Endodermal cell (in vitro differentiated cells): ENCODE measurements at regions not wholly inside any gene's neighbourhood (a gene's known extent, or its start where the extent isn't known, plus 50 kb on each side); places are given as distances from the start of the nearest gene placed in this dataset.

Experiments
- DNase-seq: peaks from one replicate; pipeline ENCODE4 v3.0.0-alpha.2; 2017
- H3K27ac ChIP-seq: 2 replicates; pipeline ENCODE4 v1.5.1; 2013; ENCODE audit warnings: mild to moderate bottlenecking, low read depth, low read length, moderate library complexity
- H3K27me3 ChIP-seq: 2 replicates; pipeline ENCODE4 v1.6.1; 2013; ENCODE audit warnings: mild to moderate bottlenecking, low read length, moderate library complexity; ENCODE audit not compliant: insufficient read depth, control insufficient read depth, poor library complexity, severe bottlenecking
- H3K36me3 ChIP-seq: 2 replicates; pipeline ENCODE4 v1.7.0; 2013; ENCODE audit warnings: mild to moderate bottlenecking, low read length, moderate library complexity; ENCODE audit not compliant: control insufficient read depth, insufficient read depth
- H3K4me1 ChIP-seq: one replicate; pipeline ENCODE4 v1.7.0; 2013; ENCODE audit warnings: low read length; ENCODE audit not compliant: control insufficient read depth, insufficient read depth
- H3K4me3 ChIP-seq: 2 replicates; pipeline ENCODE4 v1.5.1; 2013; ENCODE audit warnings: mild to moderate bottlenecking, low read length, moderate library complexity
- H3K9ac ChIP-seq: 2 replicates; pipeline ENCODE4 v1.6.1; 2013; ENCODE audit warnings: mild to moderate bottlenecking, low read length, moderate library complexity; ENCODE audit not compliant: poor library complexity, severe bottlenecking; ENCODE audit errors: extremely low read depth
- H3K9me3 ChIP-seq: 2 replicates; pipeline ENCODE4 v1.6.1; 2013; ENCODE audit warnings: mild to moderate bottlenecking, low read length, moderate library complexity; ENCODE audit not compliant: control insufficient read depth
- H3K27ac Mint-ChIP-seq: 2 replicates; pipeline ENCODE4 v1.8.0; 2020; ENCODE audit warnings: mixed read lengths
- H3K27me3 Mint-ChIP-seq: 2 replicates; pipeline ENCODE4 v1.8.0; 2021; ENCODE audit warnings: mild to moderate bottlenecking, mixed read lengths; ENCODE audit not compliant: insufficient read depth
- H3K36me3 Mint-ChIP-seq: 2 replicates; pipeline ENCODE4 v1.8.0; 2020; ENCODE audit warnings: low read depth, mixed read lengths
- H3K4me1 Mint-ChIP-seq: 2 replicates; pipeline ENCODE4 v1.8.0; 2020; ENCODE audit warnings: mixed read lengths
- H3K4me3 Mint-ChIP-seq: 2 replicates; pipeline ENCODE4 v1.8.0; 2020; ENCODE audit warnings: mild to moderate bottlenecking, moderate library complexity, mixed read lengths
- H3K9me3 Mint-ChIP-seq: 2 replicates; pipeline ENCODE4 v1.8.0; 2020; ENCODE audit warnings: mild to moderate bottlenecking, mixed read lengths
- WGBS, 2 experiments: methylation state at CpG; one replicate each; pipeline versions ENCODE4 v1.1.5 to v1.1.7; 2013; ENCODE audit warnings: missing lambda C conversion rate in 2 of 2, mixed read lengths in 1 of 2; ENCODE audit not compliant: insufficient coverage in 1 of 2, insufficient read length in 1 of 2; 5-methylcytosine and 5-hydroxymethylcytosine counted together
- TF ChIP-seq, protein P1 (sequence below): fragments of 200-600 bp; sonication (generic); conservative IDR thresholded peaks from 2 replicates; pipeline ENCODE4 v1.5.0; 2021; ENCODE audit warnings: antibody characterized with exemption, mild to moderate bottlenecking

DNA sequence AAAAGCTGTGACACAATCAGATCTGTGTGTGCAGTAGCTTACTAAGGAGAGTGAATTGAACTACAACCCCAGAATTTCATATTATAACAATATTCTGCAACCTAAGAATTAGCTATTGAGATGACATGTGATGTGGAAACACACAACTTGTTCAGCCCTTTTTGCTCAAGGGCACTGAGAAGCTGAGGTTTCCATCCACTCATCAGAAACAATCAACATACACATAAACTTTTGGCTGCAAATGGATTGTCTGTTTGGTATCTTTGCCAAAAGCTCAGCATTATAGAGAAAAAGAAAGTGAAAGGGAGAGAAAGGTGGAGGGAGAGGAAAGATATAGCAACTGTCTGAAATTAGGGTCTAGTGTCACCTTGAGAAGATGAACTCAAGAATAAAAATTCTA, 117.2 kb upstream of the KLF7 start:
- Histone ChIP-seq H3K9ac (no peak overlapping the region), H3K4me3 (no peak overlapping the region), H3K27ac (no peak overlapping the region), H3K9me3 (no peaks in the 10 kb centered on the region), H3K27me3 (no peaks in the 10 kb centered on the region), H3K4me1 (peaks cover 22% of the 10 kb centered on the region), H3K36me3 (no peaks in the 10 kb centered on the region)
- no peak for DNase-seq
- TF ChIP-seq, protein P1, sequence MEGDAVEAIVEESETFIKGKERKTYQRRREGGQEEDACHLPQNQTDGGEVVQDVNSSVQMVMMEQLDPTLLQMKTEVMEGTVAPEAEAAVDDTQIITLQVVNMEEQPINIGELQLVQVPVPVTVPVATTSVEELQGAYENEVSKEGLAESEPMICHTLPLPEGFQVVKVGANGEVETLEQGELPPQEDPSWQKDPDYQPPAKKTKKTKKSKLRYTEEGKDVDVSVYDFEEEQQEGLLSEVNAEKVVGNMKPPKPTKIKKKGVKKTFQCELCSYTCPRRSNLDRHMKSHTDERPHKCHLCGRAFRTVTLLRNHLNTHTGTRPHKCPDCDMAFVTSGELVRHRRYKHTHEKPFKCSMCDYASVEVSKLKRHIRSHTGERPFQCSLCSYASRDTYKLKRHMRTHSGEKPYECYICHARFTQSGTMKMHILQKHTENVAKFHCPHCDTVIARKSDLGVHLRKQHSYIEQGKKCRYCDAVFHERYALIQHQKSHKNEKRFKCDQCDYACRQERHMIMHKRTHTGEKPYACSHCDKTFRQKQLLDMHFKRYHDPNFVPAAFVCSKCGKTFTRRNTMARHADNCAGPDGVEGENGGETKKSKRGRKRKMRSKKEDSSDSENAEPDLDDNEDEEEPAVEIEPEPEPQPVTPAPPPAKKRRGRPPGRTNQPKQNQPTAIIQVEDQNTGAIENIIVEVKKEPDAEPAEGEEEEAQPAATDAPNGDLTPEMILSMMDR: no peak
- Mint-ChIP-seq H3K9me3 (no peaks in the 10 kb centered on the region), H3K4me3 (no peak overlapping the region), H3K4me1 (peaks cover 27% of the 10 kb centered on the region), H3K36me3 (no peaks in the 10 kb centered on the region), H3K27me3 (no peaks in the 10 kb centered on the region), H3K27ac (no peak overlapping the region)

GRCh38 chr2:207283356-207283755, 117.6 kb upstream of the KLF7 start:
- Histone ChIP-seq H3K9ac (no peak overlapping the region), H3K9me3 (no peaks in the 10 kb centered on the region), H3K27ac (no peak overlapping the region), H3K36me3 (no peaks in the 10 kb centered on the region), H3K27me3 (no peaks in the 10 kb centered on the region), H3K4me3 (no peak overlapping the region), H3K4me1 (peaks cover 22% of the 10 kb centered on the region)
- Mint-ChIP-seq H3K27ac (no peak overlapping the region), H3K4me1 (peaks cover 27% of the 10 kb centered on the region), H3K27me3 (no peaks in the 10 kb centered on the region), H3K9me3 (no peaks in the 10 kb centered on the region), H3K36me3 (no peaks in the 10 kb centered on the region), H3K4me3 (no peak overlapping the region)
- WGBS, 2 experiments: 80 to 84% methylated on average over 1 of the region's 1 CpG
- DNase-seq: peak; percentile 64
- TF ChIP-seq, protein P1: peak; percentile 46

DNA sequence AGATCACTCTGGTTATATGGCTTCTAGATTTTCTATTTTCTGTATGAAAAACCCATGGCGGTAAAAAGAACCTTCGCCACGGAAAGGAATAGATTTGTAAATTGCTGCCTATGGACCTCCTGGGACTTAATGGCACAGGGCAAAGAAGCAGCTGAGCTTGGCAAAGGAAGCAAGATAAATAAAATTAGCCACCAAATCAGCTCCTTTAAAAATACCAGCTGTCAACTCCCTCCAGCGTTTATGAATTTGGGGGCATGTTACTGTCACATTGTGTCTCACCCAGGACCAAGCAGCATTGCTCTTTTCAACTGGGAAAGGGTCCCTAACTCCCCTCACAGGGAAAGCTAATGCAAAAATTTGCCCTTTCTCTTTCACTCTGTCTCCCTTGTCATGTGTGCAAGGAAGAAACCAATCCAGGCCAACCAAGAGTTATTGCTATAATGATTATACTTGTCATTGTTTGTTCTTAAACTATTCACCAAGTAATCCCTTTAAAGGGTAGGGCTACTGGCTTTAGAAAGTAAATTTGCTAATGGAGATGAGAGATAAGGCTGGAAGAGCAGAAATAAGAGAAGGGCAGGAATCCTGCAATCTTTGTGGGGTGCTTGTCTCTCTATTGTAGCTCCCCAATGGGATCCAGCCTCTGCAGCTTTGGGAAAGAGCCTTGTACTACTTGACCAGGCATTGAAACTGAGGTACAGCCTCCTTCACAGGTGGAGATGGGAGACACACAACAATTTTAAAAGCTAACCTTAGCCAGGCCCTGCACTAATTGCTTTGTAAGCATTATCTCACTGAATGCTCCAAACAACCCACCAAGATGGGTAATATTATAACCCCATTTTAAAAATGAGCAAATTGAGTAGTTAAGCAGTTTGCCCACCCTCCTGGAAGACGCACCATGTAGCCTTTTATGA, 119.1 kb upstream of the KLF7 start:
- Mint-ChIP-seq H3K27ac (no peak overlapping the region), H3K36me3 (no peaks in the 10 kb centered on the region), H3K27me3 (no peaks in the 10 kb centered on the region), H3K4me3 (no peak overlapping the region), H3K4me1 (peaks cover 40% of the 10 kb centered on the region), H3K9me3 (no peaks in the 10 kb centered on the region)
- H3K4me3 ChIP-seq: peak overlapping the region; percentile 7
- H3K36me3 ChIP-seq: no peaks in the 10 kb centered on the region
- DNase-seq: no peak
- H3K27me3 ChIP-seq: no peaks in the 10 kb centered on the region
- peaks cover 22% of the 10 kb centered on the region for H3K4me1 ChIP-seq
- TF ChIP-seq, protein P1: no peak
- no peaks in the 10 kb centered on the region for H3K9me3 ChIP-seq
- H3K9ac ChIP-seq: no peak overlapping the region
- no peak overlapping the region for H3K27ac ChIP-seq
- 75 to 82% methylated on average over 5 of the region's 5 CpGs for WGBS, 2 experiments
